ENCODE measurements at regions not wholly inside any gene's neighbourhood (a gene's known extent, or its start where the extent isn't known, plus 50 kb on each side); places are given as distances from the start of the nearest gene placed in this dataset.

DNA sequence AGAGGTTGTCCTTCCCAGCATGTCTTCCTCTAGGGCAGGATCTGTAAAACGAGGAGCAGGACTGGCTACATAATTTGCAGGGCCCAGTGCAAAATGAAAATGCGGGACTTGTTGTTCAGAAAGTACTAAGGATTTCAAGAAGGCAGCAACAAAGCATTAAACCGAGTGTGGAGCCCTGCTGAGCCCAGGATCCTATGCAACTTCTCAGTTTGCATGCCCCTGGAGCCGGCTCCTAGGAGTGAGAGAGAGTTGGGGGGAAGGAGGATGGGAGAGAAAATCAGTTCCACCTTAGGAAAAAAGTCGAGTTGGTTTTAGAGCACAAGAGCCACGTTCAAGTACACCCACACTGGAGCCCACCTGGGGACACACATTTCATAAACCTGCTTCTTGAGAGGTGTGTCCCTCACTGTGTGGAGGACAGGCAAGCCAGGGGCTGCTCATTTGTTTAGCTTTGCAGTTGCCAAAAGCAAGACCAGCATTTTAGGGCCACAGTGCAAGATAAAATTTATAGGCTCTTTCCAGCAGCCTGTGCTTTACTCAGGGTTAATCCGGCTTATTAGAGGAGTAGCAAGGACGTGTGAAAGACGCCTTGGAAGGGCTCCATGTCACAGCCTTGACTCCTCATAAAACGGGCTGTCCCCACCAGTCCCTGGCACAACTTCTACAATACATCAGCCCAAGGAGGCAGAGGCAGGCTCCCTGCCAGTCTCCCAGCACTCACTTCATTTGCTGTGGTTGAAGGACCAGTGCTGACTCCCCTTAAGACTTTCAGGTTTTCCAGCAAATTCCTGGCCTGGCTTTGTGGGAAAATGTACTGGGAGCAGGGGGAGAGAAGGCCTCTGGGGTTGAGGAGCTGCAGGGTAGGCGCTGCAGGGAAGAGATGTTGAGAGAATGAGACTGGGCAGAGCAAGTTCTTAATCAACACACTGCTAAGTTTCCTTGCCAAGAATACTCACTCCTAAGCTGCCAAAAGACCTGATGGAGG lies 159.7 kb upstream of the SEMA6A start:
- no peak overlapping the region for H3K4me2 ChIP-seq
- H3K27ac ChIP-seq, result no peak overlapping the region
- FAIRE-seq (no peak), ATAC-seq (no peak), DNase-seq (ENCODE audit: low read depth in 1 of 2, low spot score in 1 of 2) (no peak)
- ChIA-PET CTCF (interaction anchor here (1.1 kb wide), 1 partner anchor 89 kb away, joined by 3 read pairs; no protein-coding TSS in a partner anchor), POLR2A (no interaction called here)
- H3K9me3 ChIP-seq, result no peaks in the 10 kb centered on the region
- no peak overlapping the region for H3K4me3 ChIP-seq
- TF ChIP-seq FOSL2 (IDR thresholded peaks at IDR 0.05) (no peak), FOSL2 (CRISPR knock-in tag; IDR thresholded peaks at IDR 0.05) (no peak), ZSCAN20 (CRISPR knock-in tag; IDR thresholded peaks at IDR 0.05) (no peak), PHF8 (IDR thresholded peaks at IDR 0.05; ENCODE audit: borderline replicate concordance, low read depth) (no peak), CEBPB (IDR thresholded peaks at IDR 0.05) (no peak)
- TF ChIP-seq, protein P1, sequence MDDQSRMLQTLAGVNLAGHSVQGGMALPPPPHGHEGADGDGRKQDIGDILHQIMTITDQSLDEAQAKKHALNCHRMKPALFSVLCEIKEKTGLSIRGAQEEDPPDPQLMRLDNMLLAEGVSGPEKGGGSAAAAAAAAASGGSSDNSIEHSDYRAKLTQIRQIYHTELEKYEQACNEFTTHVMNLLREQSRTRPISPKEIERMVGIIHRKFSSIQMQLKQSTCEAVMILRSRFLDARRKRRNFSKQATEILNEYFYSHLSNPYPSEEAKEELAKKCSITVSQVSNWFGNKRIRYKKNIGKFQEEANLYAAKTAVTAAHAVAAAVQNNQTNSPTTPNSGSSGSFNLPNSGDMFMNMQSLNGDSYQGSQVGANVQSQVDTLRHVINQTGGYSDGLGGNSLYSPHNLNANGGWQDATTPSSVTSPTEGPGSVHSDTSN (IDR thresholded peaks at IDR 0.05), result no peak
- 2% methylated on average over 11 of the region's 11 CpGs for WGBS (ENCODE audit: missing lambda C conversion rate)
- H3K4me1 ChIP-seq, result no peaks in the 10 kb centered on the region

DNA sequence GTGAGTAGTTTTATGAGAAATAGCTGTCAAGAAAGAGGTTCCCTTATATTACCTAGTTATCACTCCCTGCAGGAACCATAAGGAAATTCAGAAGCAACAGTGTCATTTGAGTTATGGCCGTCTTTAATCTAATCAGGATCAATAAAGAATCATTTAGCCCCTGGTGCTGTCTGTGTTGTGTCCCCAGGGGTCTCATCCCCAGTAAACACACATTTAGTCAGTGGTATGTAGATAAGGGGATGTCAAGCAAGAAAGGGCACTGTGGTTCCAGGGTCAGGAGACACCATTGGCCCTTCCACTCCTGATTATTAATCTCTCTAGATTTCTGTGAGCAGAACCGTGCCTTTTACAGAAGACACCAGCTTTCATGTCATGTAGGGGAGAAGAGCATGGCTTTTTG lies 158.0 kb upstream of the SEMA6A start:
- 9% methylated on average over 2 of the region's 2 CpGs for WGBS (ENCODE audit: missing lambda C conversion rate)
- Histone ChIP-seq H3K27ac (no peak overlapping the region), H3K9me3 (no peaks in the 10 kb centered on the region), H3K4me2 (no peak overlapping the region), H3K4me3 (no peak overlapping the region), H3K4me1 (no peaks in the 10 kb centered on the region)
- ChIA-PET CTCF (interaction anchor here (0.5 to 1.1 kb wide), 3 partner anchors 26 to 90 kb away, joined by 3 read pairs; no protein-coding TSS in a partner anchor), POLR2A (no interaction called here)
- no peak for FAIRE-seq
- ATAC-seq, result no peak
- TF ChIP-seq MAZ (IDR thresholded peaks at IDR 0.05; ENCODE audit: borderline replicate concordance, low read depth, low read length) (no peak), ESRRA (IDR thresholded peaks at IDR 0.05; ENCODE audit: borderline replicate concordance, low read length) (no peak), KDM1A (IDR thresholded peaks at IDR 0.05; ENCODE audit: low read depth) (no peak), RNF2 (IDR thresholded peaks at IDR 0.05; ENCODE audit: borderline replicate concordance, low read depth) (no peak), CHD2 (IDR thresholded peaks at IDR 0.05; ENCODE audit: low read length, partially characterized antibody) (no peak), EHF (CRISPR knock-in tag; IDR thresholded peaks at IDR 0.05) (no peak), CBX2 (IDR thresholded peaks at IDR 0.05; ENCODE audit: borderline replicate concordance, low read depth) (no peak), RCOR1 (IDR thresholded peaks at IDR 0.05; ENCODE audit: low read depth, low read length) (no peak), CBX8 (IDR thresholded peaks at IDR 0.05) (no peak), SMC3 (IDR thresholded peaks at IDR 0.05) (no peak), RARB (CRISPR knock-in tag; IDR thresholded peaks at IDR 0.05) (no peak), FOSB (CRISPR knock-in tag; IDR thresholded peaks at IDR 0.05) (no peak), NPAS2 (CRISPR knock-in tag; IDR thresholded peaks at IDR 0.05; ENCODE audit: borderline replicate concordance) (no peak), NFE2L2 (conservative IDR thresholded peaks at IDR 0.05; ENCODE audit: low read length) (no peak), MYC (IDR thresholded peaks at IDR 0.05; ENCODE audit: borderline replicate concordance, low read length) (no peak), HOXB13 (CRISPR knock-in tag; IDR thresholded peaks at IDR 0.05; ENCODE audit: low read depth) (no peak), GATA3 (IDR thresholded peaks at IDR 0.05; ENCODE audit: borderline replicate concordance) (no peak)
- TF ChIP-seq, protein P1 (IDR thresholded peaks at IDR 0.05), result no peak
- TF ChIP-seq, protein P2, sequence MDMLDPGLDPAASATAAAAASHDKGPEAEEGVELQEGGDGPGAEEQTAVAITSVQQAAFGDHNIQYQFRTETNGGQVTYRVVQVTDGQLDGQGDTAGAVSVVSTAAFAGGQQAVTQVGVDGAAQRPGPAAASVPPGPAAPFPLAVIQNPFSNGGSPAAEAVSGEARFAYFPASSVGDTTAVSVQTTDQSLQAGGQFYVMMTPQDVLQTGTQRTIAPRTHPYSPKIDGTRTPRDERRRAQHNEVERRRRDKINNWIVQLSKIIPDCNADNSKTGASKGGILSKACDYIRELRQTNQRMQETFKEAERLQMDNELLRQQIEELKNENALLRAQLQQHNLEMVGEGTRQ (IDR thresholded peaks at IDR 0.05), result no peak
- TF ChIP-seq, protein P3, sequence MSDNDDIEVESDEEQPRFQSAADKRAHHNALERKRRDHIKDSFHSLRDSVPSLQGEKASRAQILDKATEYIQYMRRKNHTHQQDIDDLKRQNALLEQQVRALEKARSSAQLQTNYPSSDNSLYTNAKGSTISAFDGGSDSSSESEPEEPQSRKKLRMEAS (IDR thresholded peaks at IDR 0.05), result no peak
- DNase-seq (ENCODE audit: low read depth in 1 of 2, low spot score in 1 of 2), result no peak
